ENCODE measurements at regions not wholly inside any gene's neighbourhood (a gene's known extent, or its start where the extent isn't known, plus 50 kb on each side); places are given as distances from the start of the nearest gene placed in this dataset.
A peak's percentile ranks its signal among the peaks of the same experiment; 100 is the strongest.

DNA sequence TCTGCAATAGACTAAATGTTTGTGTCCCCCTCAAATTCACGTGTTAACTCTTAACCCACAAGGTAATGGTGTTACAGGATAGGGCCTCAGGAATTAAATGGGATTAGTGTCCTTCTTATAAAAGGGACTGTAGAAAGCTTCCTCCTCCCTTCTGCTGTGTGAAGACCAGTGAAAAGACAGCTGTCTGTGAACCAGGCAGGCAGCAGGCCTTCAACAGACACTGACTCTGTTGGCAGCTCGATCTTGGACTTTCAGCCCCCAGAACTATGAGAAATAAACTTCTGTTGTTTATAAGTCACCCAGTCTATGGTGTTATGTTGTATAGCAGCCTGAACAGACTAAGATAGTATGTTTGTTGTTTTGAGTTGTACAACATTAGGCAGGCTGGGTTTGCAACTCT lies 208.1 kb downstream of the GBA3 start:
- H3K27me3 ChIP-seq (ENCODE audit: control insufficient read depth in 4 of 4, insufficient read depth in 4 of 4, low read length in 3 of 4): no peaks in the 10 kb centered on the region
- H3K27ac ChIP-seq (ENCODE audit: low read depth in 1 of 2, low read length in 2 of 2): no peak overlapping the region
- H3K4me3 ChIP-seq (ENCODE audit: low read depth in 1 of 3, low read length in 3 of 3): no peak overlapping the region
- no peak for DNase-seq (ENCODE audit: low spot score)
- H3K9me3 ChIP-seq (ENCODE audit: control insufficient read depth in 4 of 4, low read length in 3 of 4): no peaks in the 10 kb centered on the region
- H3K9ac ChIP-seq (ENCODE audit: low read depth in 1 of 2, low read length in 2 of 2): no peak overlapping the region
- 82% methylated on average over 2 of the region's 2 CpGs for WGBS
- TF ChIP-seq SP1 (IDR thresholded peaks at IDR 0.05) (no peak), GABPA (IDR thresholded peaks at IDR 0.05 in 1 of 2, conservative IDR thresholded peaks at IDR 0.05 in 1 of 2) (no peak), HNF4A (conservative IDR thresholded peaks at IDR 0.05) (no peak), YY1 (IDR thresholded peaks at IDR 0.05) (no peak), RXRA (IDR thresholded peaks at IDR 0.05) (no peak), FOXA2 (IDR thresholded peaks at IDR 0.05) (no peak)
- TF ChIP-seq, protein P1, sequence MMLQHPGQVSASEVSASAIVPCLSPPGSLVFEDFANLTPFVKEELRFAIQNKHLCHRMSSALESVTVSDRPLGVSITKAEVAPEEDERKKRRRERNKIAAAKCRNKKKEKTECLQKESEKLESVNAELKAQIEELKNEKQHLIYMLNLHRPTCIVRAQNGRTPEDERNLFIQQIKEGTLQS (IDR thresholded peaks at IDR 0.05): no peak
- TF ChIP-seq, protein P2, sequence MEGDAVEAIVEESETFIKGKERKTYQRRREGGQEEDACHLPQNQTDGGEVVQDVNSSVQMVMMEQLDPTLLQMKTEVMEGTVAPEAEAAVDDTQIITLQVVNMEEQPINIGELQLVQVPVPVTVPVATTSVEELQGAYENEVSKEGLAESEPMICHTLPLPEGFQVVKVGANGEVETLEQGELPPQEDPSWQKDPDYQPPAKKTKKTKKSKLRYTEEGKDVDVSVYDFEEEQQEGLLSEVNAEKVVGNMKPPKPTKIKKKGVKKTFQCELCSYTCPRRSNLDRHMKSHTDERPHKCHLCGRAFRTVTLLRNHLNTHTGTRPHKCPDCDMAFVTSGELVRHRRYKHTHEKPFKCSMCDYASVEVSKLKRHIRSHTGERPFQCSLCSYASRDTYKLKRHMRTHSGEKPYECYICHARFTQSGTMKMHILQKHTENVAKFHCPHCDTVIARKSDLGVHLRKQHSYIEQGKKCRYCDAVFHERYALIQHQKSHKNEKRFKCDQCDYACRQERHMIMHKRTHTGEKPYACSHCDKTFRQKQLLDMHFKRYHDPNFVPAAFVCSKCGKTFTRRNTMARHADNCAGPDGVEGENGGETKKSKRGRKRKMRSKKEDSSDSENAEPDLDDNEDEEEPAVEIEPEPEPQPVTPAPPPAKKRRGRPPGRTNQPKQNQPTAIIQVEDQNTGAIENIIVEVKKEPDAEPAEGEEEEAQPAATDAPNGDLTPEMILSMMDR (IDR thresholded peaks at IDR 0.05; ENCODE audit: low read depth, low read length, missing input control): no peak
- TF ChIP-seq, protein P3, sequence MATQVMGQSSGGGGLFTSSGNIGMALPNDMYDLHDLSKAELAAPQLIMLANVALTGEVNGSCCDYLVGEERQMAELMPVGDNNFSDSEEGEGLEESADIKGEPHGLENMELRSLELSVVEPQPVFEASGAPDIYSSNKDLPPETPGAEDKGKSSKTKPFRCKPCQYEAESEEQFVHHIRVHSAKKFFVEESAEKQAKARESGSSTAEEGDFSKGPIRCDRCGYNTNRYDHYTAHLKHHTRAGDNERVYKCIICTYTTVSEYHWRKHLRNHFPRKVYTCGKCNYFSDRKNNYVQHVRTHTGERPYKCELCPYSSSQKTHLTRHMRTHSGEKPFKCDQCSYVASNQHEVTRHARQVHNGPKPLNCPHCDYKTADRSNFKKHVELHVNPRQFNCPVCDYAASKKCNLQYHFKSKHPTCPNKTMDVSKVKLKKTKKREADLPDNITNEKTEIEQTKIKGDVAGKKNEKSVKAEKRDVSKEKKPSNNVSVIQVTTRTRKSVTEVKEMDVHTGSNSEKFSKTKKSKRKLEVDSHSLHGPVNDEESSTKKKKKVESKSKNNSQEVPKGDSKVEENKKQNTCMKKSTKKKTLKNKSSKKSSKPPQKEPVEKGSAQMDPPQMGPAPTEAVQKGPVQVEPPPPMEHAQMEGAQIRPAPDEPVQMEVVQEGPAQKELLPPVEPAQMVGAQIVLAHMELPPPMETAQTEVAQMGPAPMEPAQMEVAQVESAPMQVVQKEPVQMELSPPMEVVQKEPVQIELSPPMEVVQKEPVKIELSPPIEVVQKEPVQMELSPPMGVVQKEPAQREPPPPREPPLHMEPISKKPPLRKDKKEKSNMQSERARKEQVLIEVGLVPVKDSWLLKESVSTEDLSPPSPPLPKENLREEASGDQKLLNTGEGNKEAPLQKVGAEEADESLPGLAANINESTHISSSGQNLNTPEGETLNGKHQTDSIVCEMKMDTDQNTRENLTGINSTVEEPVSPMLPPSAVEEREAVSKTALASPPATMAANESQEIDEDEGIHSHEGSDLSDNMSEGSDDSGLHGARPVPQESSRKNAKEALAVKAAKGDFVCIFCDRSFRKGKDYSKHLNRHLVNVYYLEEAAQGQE (IDR thresholded peaks at IDR 0.05): no peak
- no peaks in the 10 kb centered on the region for H3K36me3 ChIP-seq (ENCODE audit: control insufficient read depth in 4 of 4, insufficient read depth in 3 of 4, low read depth in 1 of 4, low read length in 3 of 4)
- H3K4me1 ChIP-seq (ENCODE audit: control insufficient read depth in 4 of 4, insufficient read depth in 4 of 4, low read length in 3 of 4): peaks cover 0 to 4% (median 0%) of the 10 kb centered on the region in 4 donors

DNA sequence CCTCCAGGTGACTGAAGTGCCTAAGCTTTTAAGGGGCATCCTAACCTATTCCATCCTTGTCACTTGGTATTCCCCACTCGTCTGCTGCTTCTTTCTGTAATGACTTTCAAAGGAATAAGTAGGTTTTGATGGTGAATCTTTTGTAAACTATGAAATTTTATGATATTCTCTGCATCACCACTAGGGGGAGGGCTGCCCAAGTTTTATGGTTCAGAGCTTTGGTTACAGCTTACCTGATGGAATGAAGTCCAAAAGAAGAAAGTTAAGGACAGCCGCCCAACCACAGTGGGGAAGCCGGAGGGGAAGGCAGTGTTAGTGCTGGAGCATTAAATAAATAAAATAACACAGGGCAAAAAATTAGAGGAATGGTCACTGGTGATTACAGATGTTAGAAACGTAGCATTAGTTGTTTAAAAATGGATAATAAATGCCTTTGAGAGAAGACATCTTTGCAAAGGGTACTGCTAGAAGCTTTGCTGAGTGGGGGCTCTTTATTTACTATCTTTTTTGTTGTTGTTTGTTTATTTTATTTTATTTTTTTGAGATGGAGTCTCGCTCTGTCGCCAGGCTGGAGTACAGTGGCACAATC lies 204.9 kb downstream of the GBA3 start:
- Histone ChIP-seq H3K4me1 (ENCODE audit: control insufficient read depth in 4 of 4, insufficient read depth in 4 of 4, low read length in 3 of 4) (peaks cover 0 to 11% (median 0%) of the 10 kb centered on the region in 4 donors), H3K27ac (ENCODE audit: low read depth in 1 of 2, low read length in 2 of 2) (no peak overlapping the region), H3K36me3 (ENCODE audit: control insufficient read depth in 4 of 4, insufficient read depth in 3 of 4, low read depth in 1 of 4, low read length in 3 of 4) (no peaks in the 10 kb centered on the region), H3K27me3 (ENCODE audit: control insufficient read depth in 4 of 4, insufficient read depth in 4 of 4, low read length in 3 of 4) (no peaks in the 10 kb centered on the region), H3K9me3 (ENCODE audit: control insufficient read depth in 4 of 4, low read length in 3 of 4) (no peaks in the 10 kb centered on the region), H3K9ac (ENCODE audit: low read depth in 1 of 2, low read length in 2 of 2) (no peak overlapping the region), H3K4me3 (ENCODE audit: low read depth in 1 of 3, low read length in 3 of 3) (no peak overlapping the region)
- DNase-seq (ENCODE audit: low spot score): peak; percentile 40
- 53% methylated on average over 6 of the region's 6 CpGs for WGBS
- TF ChIP-seq EGR1 (IDR thresholded peaks at IDR 0.05; ENCODE audit: low read depth in 2 of 2) (no peak), HNF4G (IDR thresholded peaks at IDR 0.05) (no peak), SP1 (IDR thresholded peaks at IDR 0.05) (no peak), NR2F2 (IDR thresholded peaks at IDR 0.05) (no peak), GABPA (IDR thresholded peaks at IDR 0.05 in 1 of 2, conservative IDR thresholded peaks at IDR 0.05 in 1 of 2) (no peak), FOXA1 (IDR thresholded peaks at IDR 0.05) (no peak), RAD21 (IDR thresholded peaks at IDR 0.05) (peak; percentile 82 to 84), YY1 (IDR thresholded peaks at IDR 0.05) (no peak), RXRA (IDR thresholded peaks at IDR 0.05) (no peak), TAF1 (conservative IDR thresholded peaks at IDR 0.05) (no peak), JUND (IDR thresholded peaks at IDR 0.05) (no peak), HNF4A (conservative IDR thresholded peaks at IDR 0.05) (peak in 1 of 2 donors; percentile 25)
- TF ChIP-seq, protein P4, sequence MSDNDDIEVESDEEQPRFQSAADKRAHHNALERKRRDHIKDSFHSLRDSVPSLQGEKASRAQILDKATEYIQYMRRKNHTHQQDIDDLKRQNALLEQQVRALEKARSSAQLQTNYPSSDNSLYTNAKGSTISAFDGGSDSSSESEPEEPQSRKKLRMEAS (IDR thresholded peaks at IDR 0.05): no peak
- TF ChIP-seq, protein P2 (IDR thresholded peaks at IDR 0.05; ENCODE audit: low read depth, low read length, missing input control): peak; percentile 61
- TF ChIP-seq, protein P3 (IDR thresholded peaks at IDR 0.05): no peak
- TF ChIP-seq, protein P5, sequence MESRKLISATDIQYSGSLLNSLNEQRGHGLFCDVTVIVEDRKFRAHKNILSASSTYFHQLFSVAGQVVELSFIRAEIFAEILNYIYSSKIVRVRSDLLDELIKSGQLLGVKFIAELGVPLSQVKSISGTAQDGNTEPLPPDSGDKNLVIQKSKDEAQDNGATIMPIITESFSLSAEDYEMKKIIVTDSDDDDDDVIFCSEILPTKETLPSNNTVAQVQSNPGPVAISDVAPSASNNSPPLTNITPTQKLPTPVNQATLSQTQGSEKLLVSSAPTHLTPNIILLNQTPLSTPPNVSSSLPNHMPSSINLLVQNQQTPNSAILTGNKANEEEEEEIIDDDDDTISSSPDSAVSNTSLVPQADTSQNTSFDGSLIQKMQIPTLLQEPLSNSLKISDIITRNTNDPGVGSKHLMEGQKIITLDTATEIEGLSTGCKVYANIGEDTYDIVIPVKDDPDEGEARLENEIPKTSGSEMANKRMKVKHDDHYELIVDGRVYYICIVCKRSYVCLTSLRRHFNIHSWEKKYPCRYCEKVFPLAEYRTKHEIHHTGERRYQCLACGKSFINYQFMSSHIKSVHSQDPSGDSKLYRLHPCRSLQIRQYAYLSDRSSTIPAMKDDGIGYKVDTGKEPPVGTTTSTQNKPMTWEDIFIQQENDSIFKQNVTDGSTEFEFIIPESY (IDR thresholded peaks at IDR 0.05): no peak
